Midbrain (tissue), 1 donor: ENCODE measurements at regions not wholly inside any gene's neighbourhood (a gene's known extent, or its start where the extent isn't known, plus 50 kb on each side); places are given as distances from the start of the nearest gene placed in this dataset.
"Not testable (repeated sequence)": the region's sequence is repeated elsewhere in the genome, so short reads cannot be mapped to it uniquely, and the experiment has no call there.

Source experiments
- DNase-seq: peaks from one replicate; lab custom pipeline; 2025; lab: John Stamatoyannopoulos, UW

DNA sequence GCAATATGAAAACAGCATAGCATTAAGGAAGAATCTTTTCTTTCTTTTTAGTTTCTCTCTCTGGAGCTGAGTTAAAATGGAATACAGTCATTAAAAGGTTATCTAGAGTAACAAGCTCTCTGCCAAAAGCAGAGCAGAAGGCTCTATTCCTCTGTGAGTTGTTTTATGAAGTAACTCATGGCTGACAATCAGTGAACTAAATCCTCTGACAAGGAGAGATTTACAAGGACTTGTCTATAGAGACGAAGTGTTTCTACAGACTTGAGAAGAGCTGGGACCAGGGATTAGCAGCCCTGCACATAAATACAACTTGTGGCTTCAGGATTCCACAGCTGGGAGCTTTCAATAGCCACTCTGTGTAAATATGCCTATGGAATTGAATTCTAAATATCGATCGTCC, 192.5 kb upstream of the RAG2 start:
- no peak for DNase-seq

GRCh38 chr11:36783808-36784207, 185.8 kb upstream of the RAG2 start:
- DNase-seq, result no peak

DNA sequence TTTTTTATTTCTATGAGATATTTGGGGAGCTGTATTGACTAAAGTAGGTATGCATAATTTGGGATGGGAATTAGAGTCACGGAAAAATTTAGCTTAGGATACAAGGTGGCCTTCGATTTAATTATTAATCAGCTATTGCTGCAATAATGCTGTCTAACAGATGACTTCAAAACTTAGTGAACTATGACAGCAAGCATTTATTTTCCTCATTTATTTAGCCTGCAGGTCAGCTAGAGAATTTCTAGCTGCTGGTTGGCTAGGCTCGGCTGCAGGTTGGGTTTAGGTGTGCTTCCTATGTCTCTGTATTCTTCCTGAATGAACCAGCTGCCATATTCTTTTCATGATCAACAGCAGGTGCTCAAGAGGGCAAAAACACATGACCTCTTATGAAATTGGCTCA, 181.8 kb upstream of the RAG2 start:
- DNase-seq, result no peak

- DNase-seq, result no peak
Observed at GRCh38 chr11:36777311-36777710, 179.3 kb upstream of the RAG2 start.

DNA sequence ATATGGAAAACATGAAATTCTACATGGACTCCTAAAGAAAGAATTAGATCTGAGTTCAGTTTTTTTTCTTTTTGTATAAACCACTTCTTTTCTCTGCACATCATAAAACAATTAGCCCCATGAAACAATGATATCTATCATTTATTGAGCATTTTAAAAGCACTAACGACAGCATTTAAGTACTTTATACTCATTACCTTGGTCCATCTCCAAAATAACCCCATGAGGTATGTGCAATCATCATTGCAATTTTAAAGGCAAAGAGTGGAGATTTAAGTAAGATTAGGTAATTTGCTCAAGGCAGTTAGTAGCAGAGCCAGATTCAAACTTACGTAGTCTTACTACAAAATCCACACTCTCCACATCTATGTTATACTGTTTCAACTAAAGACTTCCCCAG, 177.7 kb upstream of the RAG2 start:
- DNase-seq, result no peak

DNA sequence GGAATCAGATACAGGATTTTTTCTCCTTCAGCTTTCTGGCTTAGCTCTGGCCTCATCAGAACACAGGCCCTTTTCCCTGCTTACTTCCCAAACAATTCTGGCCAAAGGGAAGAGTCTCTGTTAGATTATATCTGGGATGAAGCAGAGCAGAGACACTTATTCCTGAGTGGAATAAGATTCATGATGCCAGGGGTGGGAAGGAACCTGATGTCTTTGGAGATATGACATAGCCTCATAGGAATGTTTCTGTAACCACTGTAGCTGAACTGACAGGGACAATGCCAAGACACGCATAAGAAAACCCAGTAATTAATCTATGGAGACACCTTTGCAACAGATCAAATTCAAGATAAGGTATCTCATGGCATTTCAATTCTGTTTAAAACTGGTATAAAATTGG, 177.1 kb upstream of the RAG2 start:
- no peak for DNase-seq

DNA sequence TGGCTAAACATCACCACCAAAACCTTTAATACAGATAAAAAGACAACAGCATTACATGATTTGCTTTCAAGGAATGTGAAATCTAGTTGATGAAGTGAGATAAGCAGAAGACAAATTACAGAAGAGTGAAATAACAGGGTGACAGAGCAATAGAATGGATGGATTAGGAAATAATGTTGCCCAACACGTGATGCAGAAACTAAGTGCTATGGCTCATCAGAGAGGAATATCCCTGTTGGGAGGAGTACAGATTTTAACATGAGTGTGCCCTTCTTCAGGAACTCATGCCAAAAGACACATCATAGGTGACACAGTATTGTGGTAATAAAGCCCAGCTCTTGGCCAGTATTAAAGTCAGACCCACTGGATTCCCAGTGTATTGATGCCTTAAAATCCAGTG, 176.6 kb upstream of the RAG2 start:
- DNase-seq, result no peak

GRCh38 chr11:36763187-36763586, 165.2 kb upstream of the RAG2 start:
- DNase-seq, result no peak

DNA sequence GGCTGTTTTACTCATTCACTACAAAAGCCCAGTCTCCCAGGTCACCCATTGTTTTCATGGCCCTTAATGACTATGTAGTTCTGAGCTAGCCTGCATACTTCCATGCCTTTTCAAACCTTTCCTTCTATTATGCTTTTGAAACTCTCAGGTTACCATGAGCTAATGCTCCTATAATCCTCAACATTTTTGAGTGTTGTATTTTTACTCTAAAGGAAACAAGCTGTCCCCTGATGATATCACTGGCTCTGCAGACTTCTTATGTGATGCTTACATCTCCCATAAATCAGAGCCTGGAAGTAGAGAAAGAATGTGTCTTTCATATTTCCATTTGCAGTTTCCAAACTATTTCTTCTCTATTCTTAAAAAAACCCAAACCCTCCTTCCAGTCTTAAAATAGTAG, 159.0 kb upstream of the RAG2 start:
- DNase-seq, result no peak

DNA sequence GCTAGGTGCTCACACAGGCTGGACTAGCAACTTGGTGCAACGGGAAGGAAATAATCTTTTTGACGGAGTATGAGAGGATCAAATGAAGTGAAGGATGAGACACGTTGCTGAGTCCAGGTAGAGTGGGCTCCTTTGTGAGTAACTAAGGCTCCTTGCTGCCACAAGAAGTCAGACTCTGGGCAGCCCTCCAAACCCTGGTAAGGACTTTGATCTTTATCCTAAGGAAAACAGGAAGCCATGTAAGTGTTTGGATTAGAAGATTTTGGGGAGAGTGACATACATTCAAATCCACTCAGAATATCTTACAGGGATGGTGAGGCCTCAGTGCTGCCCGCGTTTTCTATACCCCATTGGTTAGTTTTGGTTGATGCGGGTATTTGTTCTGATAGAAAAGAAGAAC, 155.9 kb upstream of the RAG2 start:
- no peak for DNase-seq

GRCh38 chr11:36751996-36752395, 154.0 kb upstream of the RAG2 start:
- no peak for DNase-seq

GRCh38 chr11:36751335-36751781, 153.3 kb upstream of the RAG2 start:
- DNase-seq, result no peak

DNA sequence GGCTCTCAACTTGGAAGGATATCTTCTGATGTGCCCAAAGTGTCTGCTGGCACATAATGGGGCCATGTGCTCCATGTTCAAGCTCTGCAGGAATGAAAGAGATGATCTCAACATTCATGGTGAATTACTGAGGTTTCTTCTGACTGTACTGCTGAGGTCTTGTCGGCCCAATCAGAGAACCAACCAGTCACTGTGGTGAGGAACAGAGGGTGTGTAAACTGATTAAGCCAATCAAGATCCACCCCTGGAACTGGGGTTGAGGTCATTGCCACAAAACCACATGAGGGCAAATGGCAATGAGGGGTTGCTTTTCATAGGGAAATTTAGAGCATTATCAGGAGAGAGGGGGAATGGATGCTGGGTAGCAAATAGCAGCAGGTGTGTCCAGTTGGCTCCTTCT, 152.3 kb upstream of the RAG2 start:
- DNase-seq, result no peak

- no peak for DNase-seq
Observed at GRCh38 chr11:36748836-36749235, 150.8 kb upstream of the RAG2 start.

- peak; percentile 86 for DNase-seq
Observed at GRCh38 chr11:36746886-36747710, 149.1 kb upstream of the RAG2 start.

DNA sequence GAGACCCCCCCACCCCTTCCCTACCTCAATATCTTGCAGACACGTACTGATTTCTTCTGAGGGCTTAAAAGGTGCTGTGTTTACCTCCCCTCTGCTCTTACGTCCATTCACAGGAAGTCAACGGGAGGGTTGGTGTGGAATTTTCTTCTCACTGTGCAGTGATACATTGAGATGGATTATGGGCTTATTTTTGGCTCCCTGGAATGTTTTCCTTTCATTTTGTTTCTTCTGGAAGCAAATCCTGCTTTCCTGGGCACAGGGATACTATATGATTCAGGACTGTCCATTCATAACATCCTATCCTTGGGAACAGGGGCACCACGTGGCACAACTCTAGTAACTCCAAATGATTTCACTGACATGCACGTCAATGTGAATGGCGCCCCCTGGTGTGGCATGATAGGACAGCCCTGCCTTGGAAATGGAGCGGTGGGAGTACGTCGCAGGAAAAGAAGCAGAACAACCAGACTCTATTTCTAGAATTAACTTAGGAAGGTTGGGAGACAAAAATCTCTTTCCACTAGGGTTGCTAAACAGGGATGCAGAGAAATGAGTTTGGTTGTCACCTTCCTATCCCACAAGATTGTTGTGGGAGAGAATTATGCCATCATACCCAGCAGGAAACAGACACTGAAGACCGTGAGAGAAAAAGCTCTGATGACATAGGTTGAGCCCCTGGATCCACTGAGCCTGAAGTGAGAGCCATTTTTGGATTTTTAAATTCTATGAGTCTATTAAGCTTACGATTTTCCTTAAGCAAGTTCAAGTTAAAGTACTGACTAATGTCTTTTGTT, 146.5 kb upstream of the RAG2 start:
- peak; percentile 56 for DNase-seq

- DNase-seq, result no peak
Observed at GRCh38 chr11:36743039-36743438, 145.0 kb upstream of the RAG2 start.

DNA sequence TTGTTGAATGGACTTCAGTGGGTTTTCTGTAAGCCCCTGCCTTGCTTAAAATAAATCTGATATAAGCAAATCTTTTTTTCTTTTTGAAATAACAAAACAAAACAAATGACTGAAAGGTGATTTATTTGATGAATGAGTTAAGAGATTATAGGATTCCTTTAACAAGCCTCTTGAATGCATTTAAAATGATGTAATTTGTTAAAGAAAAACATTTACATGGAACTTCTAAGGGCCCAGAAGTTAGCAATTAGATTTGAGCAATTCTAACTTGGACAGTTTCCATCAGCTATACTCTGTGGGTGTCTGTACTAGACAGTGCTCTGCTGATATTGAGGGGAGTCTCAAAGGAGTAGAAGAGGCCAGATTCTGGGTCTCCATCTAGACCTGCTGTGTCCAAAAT, 143.5 kb upstream of the RAG2 start:
- DNase-seq, result no peak

DNA sequence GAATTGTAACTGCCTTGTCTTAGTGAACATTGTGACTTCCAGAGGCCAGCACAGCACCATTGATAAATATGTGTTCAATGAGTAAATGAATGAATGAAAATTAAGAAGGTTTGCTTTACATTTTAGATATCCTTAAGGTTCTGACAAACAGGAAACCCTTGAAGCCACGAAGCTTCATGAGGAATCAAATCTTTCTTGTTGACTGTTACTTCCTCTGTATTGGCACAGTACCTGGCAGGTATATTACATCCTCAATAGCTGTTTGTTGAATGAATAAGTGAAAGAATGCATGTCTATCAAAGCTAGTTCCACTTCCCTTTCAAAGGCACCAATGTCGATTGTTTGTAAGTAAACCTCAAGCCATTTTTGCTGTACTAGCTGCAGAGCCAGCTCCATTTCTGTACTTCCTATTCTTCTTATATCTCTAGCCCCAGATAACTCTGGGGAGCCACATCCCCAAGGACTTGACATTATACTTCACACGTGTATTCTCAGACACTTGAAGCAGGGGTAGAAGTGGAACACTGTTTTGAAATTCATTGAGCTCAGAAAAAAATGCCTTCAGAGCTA, 140.3 kb upstream of the RAG2 start:
- no peak for DNase-seq

DNA sequence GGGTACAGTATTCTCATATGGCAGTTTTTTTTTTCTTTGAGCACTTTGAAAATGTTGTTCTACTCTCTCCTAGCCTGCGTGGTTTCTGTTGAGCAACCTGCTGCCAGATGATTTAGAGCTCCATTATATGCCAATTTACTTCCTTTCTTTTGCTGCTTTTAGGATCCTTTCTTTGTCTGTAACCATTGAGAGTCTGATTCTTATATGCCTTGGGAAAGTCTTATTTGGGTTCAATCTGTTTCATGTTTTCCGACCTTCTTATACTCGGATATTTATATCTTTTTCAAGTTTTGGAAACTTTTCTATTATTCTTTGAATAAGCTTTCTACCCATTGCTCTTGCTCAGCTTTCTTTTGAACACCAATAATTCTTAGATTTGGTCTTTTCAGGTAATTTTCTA, 138.1 kb upstream of the RAG2 start:
- DNase-seq, result no peak

DNA sequence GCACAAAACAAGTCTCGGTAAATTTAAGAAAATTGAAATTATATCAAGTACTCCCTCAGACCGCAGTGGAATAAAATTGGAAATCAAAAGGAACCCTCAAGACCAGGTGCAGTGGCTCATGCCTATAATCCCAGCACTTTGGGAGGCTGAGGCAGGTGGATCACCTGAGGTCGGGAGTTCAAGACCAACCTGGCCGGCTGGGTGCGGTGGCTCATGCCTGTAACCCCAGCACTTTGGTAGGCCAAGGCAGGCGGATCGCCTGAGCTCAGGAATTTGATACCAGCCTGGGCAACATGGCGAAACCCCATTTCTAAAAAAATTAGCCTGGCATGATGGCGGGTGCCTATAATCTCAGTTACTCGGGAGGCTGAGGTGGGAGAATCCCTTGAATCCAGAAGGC, 135.7 kb upstream of the RAG2 start:
- not testable (repeated sequence) for DNase-seq

DNA sequence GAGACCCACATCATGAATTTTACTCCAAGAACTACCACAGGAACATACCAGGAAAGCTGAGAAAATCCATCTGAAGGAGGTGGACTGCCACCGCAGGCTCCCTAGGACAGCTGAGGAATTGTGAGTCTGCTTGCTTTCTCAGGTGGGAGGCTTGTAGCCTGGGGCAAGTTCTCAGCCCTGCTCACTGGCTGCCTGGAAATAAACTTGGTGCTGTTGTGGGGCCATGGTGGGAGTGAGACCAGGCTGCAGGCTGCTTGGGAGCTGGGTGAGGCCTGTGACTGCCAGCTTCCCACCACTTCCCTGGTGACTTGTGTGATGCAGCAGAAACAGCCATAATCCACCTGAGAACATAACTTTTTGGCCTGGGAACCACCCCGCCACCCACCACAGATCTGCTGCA, 132.7 kb upstream of the RAG2 start:
- DNase-seq, result no peak

GRCh38 chr11:36729825-36730224, 131.8 kb upstream of the RAG2 start:
- DNase-seq, result no peak
